ENCODE measurements at regions not wholly inside any gene's neighbourhood (a gene's known extent, or its start where the extent isn't known, plus 50 kb on each side); places are given as distances from the start of the nearest gene placed in this dataset.

DNA sequence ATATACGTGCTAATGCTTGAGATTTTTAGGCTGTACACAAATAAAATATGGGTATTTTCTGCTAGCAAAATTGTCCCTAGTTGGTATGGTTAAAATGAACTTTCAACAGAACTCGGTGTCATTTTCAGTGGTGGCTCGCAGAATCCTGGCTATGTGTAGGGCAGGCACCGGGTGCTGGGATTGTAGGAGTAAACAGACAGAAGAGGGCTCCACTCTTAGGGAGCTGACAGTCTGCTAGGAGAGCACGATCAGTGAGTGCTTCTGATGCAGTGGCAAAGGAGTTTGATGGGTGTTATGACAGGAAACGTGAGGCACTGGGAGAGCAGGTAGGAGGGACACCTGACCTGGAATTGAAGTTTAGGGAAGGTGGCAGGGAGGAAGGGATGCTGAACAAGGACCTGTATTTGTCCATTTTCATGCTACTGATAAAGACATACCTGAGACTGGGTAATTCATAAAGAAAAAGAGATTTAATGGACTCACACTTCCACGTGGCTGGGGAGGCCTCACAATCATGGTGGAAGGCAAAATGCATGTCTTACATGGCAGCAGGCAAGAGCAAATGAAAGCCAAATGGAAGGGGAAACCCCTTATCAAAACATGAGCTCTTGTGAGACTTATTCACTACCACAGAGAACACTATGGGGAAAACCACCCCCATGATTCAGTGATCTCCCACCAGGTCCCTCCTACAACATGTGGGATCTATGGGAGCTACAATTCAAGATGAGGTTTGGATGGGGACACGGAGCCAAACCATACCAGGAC, 105.4 kb upstream of the LCLAT1 start:
- H3K4me3 Mint-ChIP-seq (ENCODE audit: unreplicated experiment), result no peak overlapping the region
- H3K36me3 ChIP-seq (ENCODE audit: insufficient read depth, low read length), result no peaks in the 10 kb centered on the region
- H3K4me1 ChIP-seq (ENCODE audit: insufficient read depth, low read length), result no peaks in the 10 kb centered on the region
- no peak for DNase-seq (ENCODE audit: low read depth)
- no peaks in the 10 kb centered on the region for H4K20me1 ChIP-seq (ENCODE audit: insufficient read depth, low read length)
- H3K4me2 ChIP-seq (ENCODE audit: low read length), result no peak overlapping the region
- H3K27me3 ChIP-seq (ENCODE audit: insufficient read depth, low read length), result no peaks in the 10 kb centered on the region
- H3K9me3 ChIP-seq (ENCODE audit: insufficient read depth, low read depth, low read length), result no peaks in the 10 kb centered on the region
- no peak overlapping the region for H3K4me3 ChIP-seq (ENCODE audit: insufficient read depth, low read depth, low read length)
- no peaks in the 10 kb centered on the region for H3K79me2 ChIP-seq (ENCODE audit: insufficient read depth, low read length)
- H3K36me3 Mint-ChIP-seq (ENCODE audit: low read depth, unreplicated experiment), result peaks cover 3% of the 10 kb centered on the region
- no peak overlapping the region for H3K27ac Mint-ChIP-seq (ENCODE audit: unreplicated experiment)
- H3K9me3 Mint-ChIP-seq (ENCODE audit: unreplicated experiment), result peaks cover 19% of the 10 kb centered on the region
- H2AFZ ChIP-seq (ENCODE audit: low read depth, low read length), result no peak overlapping the region
- TF ChIP-seq EZH2 (IDR thresholded peaks at IDR 0.05; ENCODE audit: insufficient read depth, low read length), result no peak
- TF ChIP-seq, protein P1, sequence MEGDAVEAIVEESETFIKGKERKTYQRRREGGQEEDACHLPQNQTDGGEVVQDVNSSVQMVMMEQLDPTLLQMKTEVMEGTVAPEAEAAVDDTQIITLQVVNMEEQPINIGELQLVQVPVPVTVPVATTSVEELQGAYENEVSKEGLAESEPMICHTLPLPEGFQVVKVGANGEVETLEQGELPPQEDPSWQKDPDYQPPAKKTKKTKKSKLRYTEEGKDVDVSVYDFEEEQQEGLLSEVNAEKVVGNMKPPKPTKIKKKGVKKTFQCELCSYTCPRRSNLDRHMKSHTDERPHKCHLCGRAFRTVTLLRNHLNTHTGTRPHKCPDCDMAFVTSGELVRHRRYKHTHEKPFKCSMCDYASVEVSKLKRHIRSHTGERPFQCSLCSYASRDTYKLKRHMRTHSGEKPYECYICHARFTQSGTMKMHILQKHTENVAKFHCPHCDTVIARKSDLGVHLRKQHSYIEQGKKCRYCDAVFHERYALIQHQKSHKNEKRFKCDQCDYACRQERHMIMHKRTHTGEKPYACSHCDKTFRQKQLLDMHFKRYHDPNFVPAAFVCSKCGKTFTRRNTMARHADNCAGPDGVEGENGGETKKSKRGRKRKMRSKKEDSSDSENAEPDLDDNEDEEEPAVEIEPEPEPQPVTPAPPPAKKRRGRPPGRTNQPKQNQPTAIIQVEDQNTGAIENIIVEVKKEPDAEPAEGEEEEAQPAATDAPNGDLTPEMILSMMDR (IDR thresholded peaks at IDR 0.05; ENCODE audit: insufficient read depth, low read depth, low read length), result no peak
- no peak overlapping the region for H3K9ac ChIP-seq (ENCODE audit: low read length)
- H3K27me3 Mint-ChIP-seq (ENCODE audit: low read depth, unreplicated experiment), result no peaks in the 10 kb centered on the region
- FAIRE-seq, result no peak
- H3K4me1 Mint-ChIP-seq (ENCODE audit: low read depth, unreplicated experiment), result peaks cover 6% of the 10 kb centered on the region
- no peak overlapping the region for H3K27ac ChIP-seq (ENCODE audit: low read depth, low read length)

DNA sequence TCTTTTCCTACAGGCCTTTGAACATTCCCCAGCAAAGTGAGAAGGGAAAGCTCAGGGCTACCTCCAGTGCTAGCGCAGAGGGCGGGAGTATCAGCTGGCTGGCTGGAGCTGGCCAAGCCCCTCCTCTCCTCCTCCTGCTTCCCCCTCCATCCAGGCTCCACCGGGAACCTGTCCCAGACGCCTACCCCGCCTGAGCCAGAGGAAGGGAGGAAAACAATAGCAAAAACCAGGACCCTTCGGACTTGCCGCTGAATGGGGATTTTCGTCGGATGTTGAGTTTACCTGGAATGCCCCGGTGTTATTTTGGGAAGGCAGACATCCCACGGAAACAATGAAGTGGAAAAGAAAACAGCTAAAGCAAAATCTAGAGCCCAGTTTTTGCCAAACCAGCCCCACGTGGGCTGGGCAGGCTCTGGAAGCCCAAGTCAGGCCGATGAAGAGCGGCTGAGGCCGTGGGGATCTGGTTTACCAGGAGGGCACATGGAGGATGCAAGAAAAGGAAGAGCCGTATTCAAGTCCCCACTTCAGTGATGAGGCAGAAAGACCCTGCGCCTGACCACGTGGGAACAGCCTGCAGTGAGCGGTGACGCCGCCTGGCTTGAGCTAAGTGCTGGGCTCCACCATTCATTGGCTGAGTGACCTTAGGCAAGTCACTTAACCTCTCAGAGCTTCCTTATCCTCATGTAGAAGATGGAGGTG, 100.4 kb upstream of the LCLAT1 start:
- H3K36me3 ChIP-seq (ENCODE audit: insufficient read depth, low read length), result no peaks in the 10 kb centered on the region
- no peaks in the 10 kb centered on the region for H3K9me3 ChIP-seq (ENCODE audit: insufficient read depth, low read depth, low read length)
- H3K4me1 Mint-ChIP-seq (ENCODE audit: low read depth, unreplicated experiment), result no peaks in the 10 kb centered on the region
- H3K4me2 ChIP-seq (ENCODE audit: low read length), result peak overlapping the region; percentile 59
- no peak overlapping the region for H3K27ac ChIP-seq (ENCODE audit: low read depth, low read length)
- H3K4me1 ChIP-seq (ENCODE audit: insufficient read depth, low read length), result no peaks in the 10 kb centered on the region
- peaks cover 4% of the 10 kb centered on the region for H3K27me3 Mint-ChIP-seq (ENCODE audit: low read depth, unreplicated experiment)
- H3K9me3 Mint-ChIP-seq (ENCODE audit: unreplicated experiment), result peaks cover 21% of the 10 kb centered on the region
- no peaks in the 10 kb centered on the region for H3K27me3 ChIP-seq (ENCODE audit: insufficient read depth, low read length)
- no peak overlapping the region for H3K27ac Mint-ChIP-seq (ENCODE audit: unreplicated experiment)
- no peaks in the 10 kb centered on the region for H3K79me2 ChIP-seq (ENCODE audit: insufficient read depth, low read length)
- peak overlapping the region; percentile 61 for H2AFZ ChIP-seq (ENCODE audit: low read depth, low read length)
- peak; percentile 20 for DNase-seq (ENCODE audit: low read depth)
- no peak for TF ChIP-seq EZH2 (IDR thresholded peaks at IDR 0.05; ENCODE audit: insufficient read depth, low read length)
- TF ChIP-seq, protein P1 (IDR thresholded peaks at IDR 0.05; ENCODE audit: insufficient read depth, low read depth, low read length), result no peak
- H4K20me1 ChIP-seq (ENCODE audit: insufficient read depth, low read length), result no peaks in the 10 kb centered on the region
- FAIRE-seq, result no peak
- H3K4me3 Mint-ChIP-seq (ENCODE audit: unreplicated experiment), result no peak overlapping the region
- no peak overlapping the region for H3K9ac ChIP-seq (ENCODE audit: low read length)
- no peaks in the 10 kb centered on the region for H3K36me3 Mint-ChIP-seq (ENCODE audit: low read depth, unreplicated experiment)
- H3K4me3 ChIP-seq (ENCODE audit: insufficient read depth, low read depth, low read length), result no peak overlapping the region

- no peaks in the 10 kb centered on the region for H3K27me3 ChIP-seq (ENCODE audit: insufficient read depth, low read length)
- no peak for TF ChIP-seq EZH2 (IDR thresholded peaks at IDR 0.05; ENCODE audit: insufficient read depth, low read length)
- TF ChIP-seq, protein P1 (IDR thresholded peaks at IDR 0.05; ENCODE audit: insufficient read depth, low read depth, low read length), result no peak
- H2AFZ ChIP-seq (ENCODE audit: low read depth, low read length), result no peak overlapping the region
- no peaks in the 10 kb centered on the region for H3K9me3 ChIP-seq (ENCODE audit: insufficient read depth, low read depth, low read length)
- H3K27me3 Mint-ChIP-seq (ENCODE audit: low read depth, unreplicated experiment), result peaks cover 4% of the 10 kb centered on the region
- H3K4me1 Mint-ChIP-seq (ENCODE audit: low read depth, unreplicated experiment), result no peaks in the 10 kb centered on the region
- no peaks in the 10 kb centered on the region for H3K36me3 ChIP-seq (ENCODE audit: insufficient read depth, low read length)
- no peak overlapping the region for H3K4me3 Mint-ChIP-seq (ENCODE audit: unreplicated experiment)
- DNase-seq (ENCODE audit: low read depth) (no peak), FAIRE-seq (peak; percentile 45)
- H4K20me1 ChIP-seq (ENCODE audit: insufficient read depth, low read length), result no peaks in the 10 kb centered on the region
- H3K4me2 ChIP-seq (ENCODE audit: low read length), result no peak overlapping the region
- H3K27ac ChIP-seq (ENCODE audit: low read depth, low read length), result no peak overlapping the region
- H3K4me3 ChIP-seq (ENCODE audit: insufficient read depth, low read depth, low read length), result no peak overlapping the region
- no peaks in the 10 kb centered on the region for H3K4me1 ChIP-seq (ENCODE audit: insufficient read depth, low read length)
- no peaks in the 10 kb centered on the region for H3K79me2 ChIP-seq (ENCODE audit: insufficient read depth, low read length)
- H3K9ac ChIP-seq (ENCODE audit: low read length), result no peak overlapping the region
- H3K36me3 Mint-ChIP-seq (ENCODE audit: low read depth, unreplicated experiment), result no peaks in the 10 kb centered on the region
- no peak overlapping the region for H3K27ac Mint-ChIP-seq (ENCODE audit: unreplicated experiment)
- peaks cover 4% of the 10 kb centered on the region for H3K9me3 Mint-ChIP-seq (ENCODE audit: unreplicated experiment)
Measured at GRCh38 chr2:30348825-30349224, 98.2 kb upstream of the LCLAT1 start.

Measured in astrocyte (in vitro differentiated cells and primary cell).